ENCODE measurements at regions not wholly inside any gene's neighbourhood (a gene's known extent, or its start where the extent isn't known, plus 50 kb on each side); places are given as distances from the start of the nearest gene placed in this dataset.
"Not testable (repeated sequence)": the region's sequence is repeated elsewhere in the genome, so short reads cannot be mapped to it uniquely, and the experiment has no call there.

- DNase-seq (ENCODE audit: low read depth in 2 of 2), result no peak
These were observed 131.9 kb upstream of the NFIA start for GRCh38 chr1:60950224-60951063.

- no peak for DNase-seq (ENCODE audit: low read depth in 2 of 2)
These were observed 132.5 kb upstream of the NFIA start for GRCh38 chr1:60949826-60950197.

DNA sequence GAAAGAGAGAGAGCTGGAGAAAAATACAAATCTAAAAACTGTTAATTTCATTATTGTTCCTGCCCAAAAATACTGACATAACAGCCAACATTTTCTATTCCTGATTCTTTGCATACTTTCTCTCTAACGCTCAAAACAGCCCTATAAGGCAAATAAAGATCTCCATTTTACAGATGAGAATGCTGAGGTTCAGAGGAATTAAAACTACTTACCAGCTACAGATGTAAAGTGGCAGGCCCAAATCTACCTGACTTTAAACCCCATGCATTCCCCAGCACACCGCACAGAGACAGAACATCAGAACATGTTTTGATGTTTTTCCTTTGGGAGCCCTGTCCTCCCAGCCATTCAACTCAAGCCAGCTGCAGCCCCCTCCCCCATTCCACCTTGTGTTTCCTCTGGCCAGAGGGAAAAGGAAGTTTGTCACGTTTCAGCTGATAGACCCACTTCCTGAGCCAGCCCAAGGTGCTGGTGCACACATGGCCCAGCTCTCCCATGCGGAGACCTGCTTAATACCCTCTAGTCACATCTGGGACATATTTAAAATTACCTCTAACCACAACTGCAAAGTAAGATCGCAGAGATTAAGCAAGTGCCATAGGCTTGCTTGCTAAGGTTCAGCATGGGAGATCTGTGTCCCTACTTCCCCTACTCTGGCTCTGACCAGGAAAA lies 133.1 kb upstream of the NFIA start:
- no peak for DNase-seq (ENCODE audit: low read depth in 2 of 2)

DNA sequence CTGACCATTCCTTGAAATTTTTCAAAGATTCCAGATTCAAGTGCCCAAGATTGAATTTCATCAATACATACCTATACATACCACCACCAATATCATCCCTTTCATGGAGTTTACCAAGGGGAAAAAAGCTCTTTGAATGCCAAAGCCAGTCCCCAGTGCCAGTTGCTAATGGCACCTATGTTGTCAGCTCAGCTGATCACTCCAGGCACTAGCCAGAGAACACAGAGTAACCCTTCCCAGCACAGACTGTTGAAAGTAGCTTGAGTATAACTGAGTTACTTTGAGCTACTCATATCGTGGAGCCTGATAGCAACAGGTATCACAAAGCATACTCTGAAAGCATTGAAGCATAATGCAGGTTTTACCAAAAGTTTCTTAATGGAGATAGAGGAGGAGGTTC lies 133.9 kb upstream of the NFIA start:
- DNase-seq (ENCODE audit: low read depth in 2 of 2), result no peak

DNA sequence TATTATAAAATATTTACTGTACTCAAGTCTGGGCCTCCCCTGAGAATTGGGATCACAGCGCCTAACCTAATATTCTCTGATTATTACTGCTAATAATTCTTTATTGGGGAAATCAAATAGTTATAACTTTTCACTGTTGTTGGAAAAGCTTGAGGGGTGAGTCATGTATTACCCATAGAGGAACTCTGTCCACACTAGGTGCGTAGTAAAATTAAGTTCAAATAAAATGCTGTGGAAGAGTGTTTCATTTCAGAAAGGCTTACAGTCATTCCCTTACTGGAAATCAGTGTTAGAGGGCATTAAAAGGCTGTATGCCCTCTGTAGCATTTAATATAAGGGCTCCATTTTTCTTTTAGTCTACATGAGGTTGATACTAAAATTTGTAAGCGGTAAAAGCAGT lies 135.0 kb upstream of the NFIA start:
- DNase-seq (ENCODE audit: low read depth in 2 of 2), result no peak

DNA sequence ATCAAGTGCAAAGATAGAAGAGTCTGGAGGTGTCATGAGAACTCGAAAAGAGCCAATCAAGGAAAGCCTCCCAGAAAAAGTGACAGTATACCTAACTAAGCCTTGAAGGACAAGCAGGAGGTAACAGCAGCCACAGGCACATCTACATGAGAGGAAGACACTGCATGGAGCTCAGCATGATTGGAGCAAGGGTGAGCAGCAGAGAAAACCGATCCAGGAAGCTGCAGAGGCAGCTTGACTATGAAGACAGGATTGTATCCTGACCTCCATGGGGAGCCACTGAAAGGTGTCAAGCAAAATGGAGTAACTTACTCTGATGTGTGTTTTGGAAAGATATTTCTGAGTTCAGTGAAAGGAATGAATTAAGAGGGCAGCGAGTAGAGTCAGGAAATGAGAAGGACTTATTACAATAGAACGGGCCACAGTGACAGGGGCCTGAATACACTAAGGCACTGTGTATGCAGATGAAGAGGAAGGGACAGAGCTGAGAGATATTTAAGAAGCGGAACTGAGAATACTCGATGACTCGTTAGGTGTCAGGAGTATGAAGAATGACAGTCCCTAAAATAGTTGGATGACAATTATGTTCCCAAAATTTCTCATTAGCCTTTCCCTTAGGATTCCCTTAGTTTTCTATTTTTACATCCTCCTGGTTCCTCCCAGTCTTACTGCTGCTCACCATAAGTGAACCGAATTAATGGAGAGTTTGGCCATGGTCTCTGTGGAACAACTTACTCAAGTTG lies 139.3 kb upstream of the NFIA start:
- no peak for DNase-seq (ENCODE audit: low read depth in 2 of 2)

- DNase-seq (ENCODE audit: low read depth in 2 of 2), result no peak
These were observed 140.1 kb upstream of the NFIA start for GRCh38 chr1:60942291-60942690.

DNA sequence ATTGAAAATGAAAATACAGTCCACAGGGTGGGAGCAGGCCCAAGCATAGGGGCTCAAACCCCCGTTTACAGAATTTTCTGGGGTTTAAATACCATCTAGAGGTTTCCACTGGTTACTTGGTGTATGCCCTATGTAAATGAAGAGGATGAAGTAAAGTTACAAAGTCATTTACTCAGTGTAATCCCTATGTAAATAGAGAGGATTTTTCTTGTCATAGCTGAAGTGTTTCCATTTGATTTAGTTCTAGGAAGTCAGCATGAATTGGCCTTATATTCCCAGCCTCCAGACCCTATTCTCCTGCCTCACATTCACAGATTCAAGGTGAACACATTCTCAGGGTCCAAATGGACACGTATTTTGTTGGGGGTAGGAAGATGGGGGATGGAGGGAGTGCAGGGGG lies 141.7 kb upstream of the NFIA start:
- DNase-seq (ENCODE audit: low read depth in 2 of 2), result not testable (repeated sequence)

- no peak for DNase-seq (ENCODE audit: low read depth in 2 of 2)
These were observed 144.6 kb upstream of the NFIA start for GRCh38 chr1:60937720-60938119.

DNA sequence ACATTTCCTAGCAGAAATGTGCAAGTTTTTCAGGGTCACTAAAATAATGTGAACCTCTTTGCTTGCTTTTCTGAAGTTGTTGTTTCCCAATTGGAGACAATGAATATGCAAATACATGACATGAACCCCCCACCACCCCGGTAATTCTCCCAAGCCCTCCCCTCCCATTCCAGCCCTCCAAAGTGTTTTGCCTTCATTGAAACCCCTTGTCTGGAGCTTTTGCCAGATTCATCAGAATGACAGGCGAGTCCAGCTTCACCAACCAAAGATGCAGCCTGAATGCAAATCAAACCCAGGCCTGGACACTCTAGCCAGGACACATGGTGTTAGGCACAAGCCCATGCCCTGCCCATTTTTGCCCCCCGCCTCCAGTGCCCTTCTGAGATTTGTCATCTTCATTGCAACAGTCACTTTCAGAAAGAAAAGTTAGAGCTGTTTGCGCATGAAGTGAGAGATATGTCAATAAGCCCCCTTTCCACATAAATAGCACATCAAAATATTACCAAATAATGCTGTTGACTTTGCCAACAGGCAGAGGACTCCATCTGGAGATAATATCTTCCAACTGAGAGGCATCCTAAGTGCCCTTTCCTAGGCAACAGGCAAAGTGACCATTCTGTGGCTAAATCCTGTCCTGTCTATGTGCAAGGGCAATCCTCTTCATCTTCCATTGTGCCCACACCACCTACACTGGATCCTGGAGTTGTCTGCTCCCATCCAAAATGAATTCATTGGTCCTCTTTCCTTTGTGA lies 145.6 kb upstream of the NFIA start:
- DNase-seq (ENCODE audit: low read depth in 2 of 2), result no peak

GRCh38 chr1:60936163-60936562 lies 146.2 kb upstream of the NFIA start:
- no peak for DNase-seq (ENCODE audit: low read depth in 2 of 2)

DNA sequence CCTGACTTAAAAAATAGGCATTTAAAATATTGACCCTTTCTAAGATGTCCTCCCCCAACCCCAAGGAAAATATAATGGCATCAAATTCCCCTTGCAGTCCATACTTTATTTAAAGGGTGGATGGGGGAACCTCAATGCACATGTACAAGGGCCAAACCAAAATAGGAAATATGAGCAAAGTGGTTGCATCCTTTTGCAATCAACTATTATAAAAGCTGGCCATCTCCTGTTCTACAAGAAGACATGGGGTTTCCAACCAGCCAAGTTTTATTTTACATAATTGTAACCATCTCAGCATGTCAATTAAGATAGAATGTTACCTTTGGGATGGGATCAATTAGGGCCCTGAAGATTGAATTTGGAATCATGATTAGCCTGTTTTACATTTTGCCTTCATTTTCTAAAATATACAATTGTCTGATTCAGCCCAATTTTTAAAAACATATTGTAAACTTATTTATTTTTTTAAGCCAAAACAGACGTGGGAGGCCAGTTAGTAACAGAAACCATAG lies 146.7 kb upstream of the NFIA start:
- no peak for DNase-seq (ENCODE audit: low read depth in 2 of 2)

DNA sequence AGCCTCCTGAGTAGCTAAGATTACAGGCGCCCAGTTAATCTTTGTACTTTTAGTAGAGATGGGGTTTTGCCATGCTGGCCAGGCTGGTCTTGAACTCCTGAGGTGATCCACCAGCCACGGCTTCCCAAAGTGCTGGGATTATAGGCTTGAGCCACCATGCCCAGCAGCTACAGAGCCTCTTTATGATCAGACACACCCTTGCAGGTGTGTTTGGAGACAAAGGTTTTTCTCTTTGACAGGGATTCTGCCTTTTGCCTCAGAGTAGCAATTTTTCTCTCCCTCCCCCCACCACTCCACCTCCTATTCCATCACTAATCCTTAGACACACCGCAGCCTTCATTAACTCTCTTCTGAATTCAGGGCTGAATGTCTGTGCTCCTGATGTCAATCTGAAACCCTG lies 152.2 kb upstream of the NFIA start:
- no peak for DNase-seq (ENCODE audit: low read depth in 2 of 2)

DNA sequence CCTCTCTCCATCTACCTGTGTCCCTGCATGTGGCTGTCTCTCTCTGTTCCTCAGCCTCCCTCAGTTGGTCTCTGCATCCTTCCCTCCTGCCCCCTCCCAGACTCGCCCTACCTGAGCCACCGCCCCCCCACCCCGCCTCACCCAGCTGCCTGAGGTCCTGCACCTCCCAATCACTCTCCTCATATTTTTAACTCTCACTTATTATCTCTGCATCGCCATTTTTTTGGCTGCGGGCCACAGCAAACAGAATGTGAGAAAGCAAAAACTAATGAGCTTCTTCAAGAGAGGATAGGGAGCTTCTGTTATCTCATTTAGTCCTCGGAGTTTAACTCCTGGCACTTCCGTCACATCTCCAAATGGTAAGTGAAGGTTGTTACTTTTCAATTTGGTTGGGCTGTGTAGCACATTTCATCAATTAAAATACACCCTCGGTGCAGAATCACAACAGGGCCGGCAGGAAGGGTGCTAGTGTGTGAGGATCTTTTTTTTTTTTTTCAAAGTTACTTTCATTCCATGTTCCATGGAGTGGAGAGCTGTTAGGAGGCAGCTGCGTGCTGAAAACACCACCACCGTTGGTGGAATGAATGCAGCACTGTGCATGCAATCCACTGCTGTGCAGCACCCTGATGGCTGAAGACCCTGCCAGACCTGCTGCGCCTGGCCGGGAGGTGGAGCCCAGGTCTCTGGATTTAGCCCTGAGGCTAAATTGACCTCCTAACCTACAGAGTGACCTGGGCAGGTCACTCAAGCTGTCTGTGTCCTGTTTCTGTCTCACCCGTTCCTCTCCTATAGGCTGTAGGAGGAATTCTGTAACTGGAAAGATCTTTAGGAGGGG lies 157.2 kb upstream of the NFIA start:
- no peak for DNase-seq (ENCODE audit: low read depth in 2 of 2)

- no peak for DNase-seq (ENCODE audit: low read depth in 2 of 2)
These were observed 158.2 kb upstream of the NFIA start for GRCh38 chr1:60924165-60924564.

- no peak for DNase-seq (ENCODE audit: low read depth in 2 of 2)
These were observed 158.8 kb upstream of the NFIA start for GRCh38 chr1:60923389-60924087.

- no peak for DNase-seq (ENCODE audit: low read depth in 2 of 2)
These were observed 160.1 kb upstream of the NFIA start for GRCh38 chr1:60922304-60922703.

DNA sequence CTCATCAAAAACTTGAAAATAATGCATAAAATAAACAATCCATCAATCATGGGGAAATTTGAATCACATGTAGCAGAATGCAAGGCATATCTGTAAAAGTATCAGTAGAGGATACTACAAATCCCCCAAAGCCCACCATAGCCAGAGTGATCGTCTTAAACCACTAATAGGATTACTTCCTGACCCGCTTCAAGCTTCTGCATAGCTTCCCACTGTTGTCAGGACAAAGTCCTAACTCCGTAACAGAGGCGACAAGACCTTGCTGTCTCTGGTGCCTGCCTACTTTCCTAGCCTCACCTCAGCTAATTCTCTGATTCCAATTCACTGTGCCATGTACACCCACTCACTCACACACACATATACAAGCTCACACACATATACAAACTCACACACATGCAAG lies 161.2 kb upstream of the NFIA start:
- DNase-seq (ENCODE audit: low read depth in 2 of 2), result no peak

DNA sequence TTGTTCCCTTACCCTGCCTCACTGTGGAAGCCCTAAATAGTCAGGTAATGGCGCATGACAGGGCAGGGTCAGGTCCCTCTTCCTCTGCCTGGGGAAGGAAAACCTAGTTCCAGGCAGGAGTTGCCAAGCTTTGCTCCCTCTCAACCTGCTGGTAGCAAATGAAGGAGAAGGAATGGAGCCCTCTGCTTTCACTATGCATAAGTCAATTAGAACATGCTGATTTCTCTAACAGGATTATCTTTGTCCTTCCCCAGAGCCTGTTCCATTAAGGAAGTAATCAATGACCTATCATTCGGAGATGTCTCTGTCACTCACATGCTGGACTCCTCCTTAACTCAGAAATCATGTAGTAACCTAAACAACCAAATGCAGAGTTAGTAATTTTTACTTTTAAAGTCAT lies 161.8 kb upstream of the NFIA start:
- DNase-seq (ENCODE audit: low read depth in 2 of 2), result no peak

DNA sequence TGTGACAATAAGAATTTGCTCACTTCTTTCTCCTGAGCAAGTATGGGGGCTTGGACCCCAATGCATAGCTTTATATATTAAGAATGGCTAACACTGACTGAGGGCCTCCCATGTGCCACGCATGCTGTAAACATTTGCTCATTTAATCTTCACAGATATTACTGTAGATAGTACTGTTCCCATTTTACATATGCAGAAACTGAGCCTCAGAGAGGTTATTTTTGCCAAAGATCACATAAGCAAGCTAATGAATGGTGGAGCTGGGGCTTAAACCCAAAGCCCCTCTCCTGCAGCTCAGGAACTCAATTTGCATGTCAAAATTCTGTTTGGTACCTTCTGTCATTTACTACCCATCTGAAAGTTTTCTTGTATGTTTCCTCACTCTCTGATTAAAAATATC lies 163.5 kb upstream of the NFIA start:
- DNase-seq (ENCODE audit: low read depth in 2 of 2), result no peak

Data from fibroblast of skin of left biceps (primary cell).